Type B pancreatic cell (in vitro differentiated cells): ENCODE measurements at regions not wholly inside any gene's neighbourhood (a gene's known extent, or its start where the extent isn't known, plus 50 kb on each side); places are given as distances from the start of the nearest gene placed in this dataset.

Experiments used
- DNase-seq: peaks from one replicate; pipeline ENCODE4 v3.0.0; 2021; ENCODE audit warnings: mixed read lengths; ENCODE audit not compliant: unreplicated experiment; ENCODE audit errors: extremely low spot score
- H3K27ac Mint-ChIP-seq: 2 replicates; pipeline ENCODE4 v1.8.0; 2021; ENCODE audit warnings: mild to moderate bottlenecking, mixed read lengths
- H3K27me3 Mint-ChIP-seq: 2 replicates; pipeline ENCODE4 v1.8.0; 2021; ENCODE audit warnings: mixed read lengths
- H3K36me3 Mint-ChIP-seq: 2 replicates; pipeline ENCODE4 v1.8.0; 2021; ENCODE audit warnings: mixed read lengths
- H3K4me1 Mint-ChIP-seq: one replicate; pipeline ENCODE4 v1.8.0; 2021; ENCODE audit warnings: mixed read lengths; ENCODE audit not compliant: unreplicated experiment
- H3K4me3 Mint-ChIP-seq: 2 replicates; pipeline ENCODE4 v1.8.0; 2021; ENCODE audit warnings: mild to moderate bottlenecking, mixed read lengths
- H3K9me3 Mint-ChIP-seq: 2 replicates; pipeline ENCODE4 v1.8.0; 2021; ENCODE audit warnings: mixed read lengths
- CTCF ChIP-seq: fragments of 200-600 bp; sonication (generic); conservative IDR thresholded peaks from 2 replicates; pipeline ENCODE4 v1.5.0; 2021; ENCODE audit warnings: antibody characterized with exemption, mild to moderate bottlenecking

- no peak overlapping the region for H3K4me3 Mint-ChIP-seq
- peaks cover 13% of the 10 kb centered on the region for H3K4me1 Mint-ChIP-seq
- no peak overlapping the region for H3K27ac Mint-ChIP-seq
- H3K27me3 Mint-ChIP-seq: no peaks in the 10 kb centered on the region
- TF ChIP-seq CTCF: no peak
- H3K36me3 Mint-ChIP-seq: no peaks in the 10 kb centered on the region
- DNase-seq: no peak
- no peaks in the 10 kb centered on the region for H3K9me3 Mint-ChIP-seq
Observed at GRCh38 chr5:34523387-34523726, 132.8 kb upstream of the RAI14 start.

GRCh38 chr5:34524123-34524522 lies 132.0 kb upstream of the RAI14 start:
- Mint-ChIP-seq H3K4me1 (peaks cover 13% of the 10 kb centered on the region), H3K9me3 (no peaks in the 10 kb centered on the region), H3K27ac (no peak overlapping the region), H3K4me3 (no peak overlapping the region), H3K27me3 (no peaks in the 10 kb centered on the region), H3K36me3 (no peaks in the 10 kb centered on the region)
- DNase-seq: no peak
- no peak for TF ChIP-seq CTCF

- Mint-ChIP-seq H3K9me3 (no peaks in the 10 kb centered on the region), H3K4me3 (no peak overlapping the region), H3K4me1 (peaks cover 22% of the 10 kb centered on the region), H3K27ac (no peak overlapping the region), H3K27me3 (no peaks in the 10 kb centered on the region), H3K36me3 (no peaks in the 10 kb centered on the region)
- no peak for TF ChIP-seq CTCF
- no peak for DNase-seq
Observed at GRCh38 chr5:34525761-34526160, 130.4 kb upstream of the RAI14 start.

- H3K27ac Mint-ChIP-seq: no peak overlapping the region
- H3K4me3 Mint-ChIP-seq: no peak overlapping the region
- H3K9me3 Mint-ChIP-seq: no peaks in the 10 kb centered on the region
- DNase-seq: no peak
- no peak for TF ChIP-seq CTCF
- no peaks in the 10 kb centered on the region for H3K36me3 Mint-ChIP-seq
- no peaks in the 10 kb centered on the region for H3K27me3 Mint-ChIP-seq
- peaks cover 19% of the 10 kb centered on the region for H3K4me1 Mint-ChIP-seq
Observed at GRCh38 chr5:34526682-34527305, 129.3 kb upstream of the RAI14 start.

- TF ChIP-seq CTCF: no peak
- Mint-ChIP-seq H3K36me3 (no peaks in the 10 kb centered on the region), H3K4me3 (no peak overlapping the region), H3K4me1 (peaks cover 19% of the 10 kb centered on the region), H3K9me3 (no peaks in the 10 kb centered on the region), H3K27ac (no peak overlapping the region), H3K27me3 (no peaks in the 10 kb centered on the region)
- no peak for DNase-seq
Observed at GRCh38 chr5:34529581-34530331, 126.4 kb upstream of the RAI14 start.
